ENCODE measurements at regions not wholly inside any gene's neighbourhood (a gene's known extent, or its start where the extent isn't known, plus 50 kb on each side); places are given as distances from the start of the nearest gene placed in this dataset.

- no peak for TF ChIP-seq ZNF350 (tag by site-specific recombination; IDR thresholded peaks at IDR 0.05)
- TF ChIP-seq, protein P1, sequence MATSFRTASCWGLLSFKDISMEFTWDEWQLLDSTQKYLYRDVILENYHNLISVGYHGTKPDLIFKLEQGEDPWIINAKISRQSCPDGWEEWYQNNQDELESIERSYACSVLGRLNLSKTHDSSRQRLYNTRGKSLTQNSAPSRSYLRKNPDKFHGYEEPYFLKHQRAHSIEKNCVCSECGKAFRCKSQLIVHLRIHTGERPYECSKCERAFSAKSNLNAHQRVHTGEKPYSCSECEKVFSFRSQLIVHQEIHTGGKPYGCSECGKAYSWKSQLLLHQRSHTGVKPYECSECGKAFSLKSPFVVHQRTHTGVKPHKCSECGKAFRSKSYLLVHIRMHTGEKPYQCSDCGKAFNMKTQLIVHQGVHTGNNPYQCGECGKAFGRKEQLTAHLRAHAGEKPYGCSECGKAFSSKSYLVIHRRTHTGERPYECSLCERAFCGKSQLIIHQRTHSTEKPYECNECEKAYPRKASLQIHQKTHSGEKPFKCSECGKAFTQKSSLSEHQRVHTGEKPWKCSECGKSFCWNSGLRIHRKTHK (tag by site-specific recombination; IDR thresholded peaks at IDR 0.05) = no peak
- TF ChIP-seq ZSCAN16 (tag by site-specific recombination; IDR thresholded peaks at IDR 0.05) = no peak
- TF ChIP-seq ZNF169 (tag by site-specific recombination; IDR thresholded peaks at IDR 0.05) = no peak
- TF ChIP-seq PRDM2 (tag by site-specific recombination; IDR thresholded peaks at IDR 0.05; ENCODE audit: borderline replicate concordance) = no peak
- TF ChIP-seq ZNF510 (tag by site-specific recombination; IDR thresholded peaks at IDR 0.05; ENCODE audit: insufficient replicate concordance) = no peak
- TF ChIP-seq ZNF335 (tag by site-specific recombination; conservative IDR thresholded peaks at IDR 0.05) = peak; percentile 18; the same call in 1 of the 2 replicates
- TF ChIP-seq ZNF354C (tag by site-specific recombination; IDR thresholded peaks at IDR 0.05; ENCODE audit: borderline replicate concordance, low read depth) = no peak
- TF ChIP-seq, protein P2, sequence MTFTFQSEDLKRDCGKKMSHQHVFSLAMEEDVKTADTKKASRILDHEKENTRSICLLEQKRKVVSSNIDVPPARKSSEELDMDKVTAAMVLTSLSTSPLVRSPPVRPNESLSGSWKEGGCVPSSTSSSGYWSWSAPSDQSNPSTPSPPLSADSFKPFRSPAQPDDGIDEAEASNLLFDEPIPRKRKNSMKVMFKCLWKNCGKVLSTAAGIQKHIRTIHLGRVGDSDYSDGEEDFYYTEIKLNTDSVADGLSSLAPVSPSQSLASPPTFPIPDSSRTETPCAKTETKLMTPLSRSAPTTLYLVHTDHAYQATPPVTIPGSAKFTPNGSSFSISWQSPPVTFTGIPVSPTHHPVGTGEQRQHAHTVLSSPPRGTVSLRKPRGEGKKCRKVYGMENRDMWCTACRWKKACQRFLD (tag by site-specific recombination; IDR thresholded peaks at IDR 0.05) = no peak
- TF ChIP-seq ZBTB8A (tag by site-specific recombination; IDR thresholded peaks at IDR 0.05) = no peak
- TF ChIP-seq ZNF10 (tag by site-specific recombination; IDR thresholded peaks at IDR 0.05) = no peak
- TF ChIP-seq ZNF19 (tag by site-specific recombination; IDR thresholded peaks at IDR 0.05; ENCODE audit: low read depth) = no peak
- TF ChIP-seq KLF10 (tag by site-specific recombination; IDR thresholded peaks at IDR 0.05) = no peak
- TF ChIP-seq, protein P3, sequence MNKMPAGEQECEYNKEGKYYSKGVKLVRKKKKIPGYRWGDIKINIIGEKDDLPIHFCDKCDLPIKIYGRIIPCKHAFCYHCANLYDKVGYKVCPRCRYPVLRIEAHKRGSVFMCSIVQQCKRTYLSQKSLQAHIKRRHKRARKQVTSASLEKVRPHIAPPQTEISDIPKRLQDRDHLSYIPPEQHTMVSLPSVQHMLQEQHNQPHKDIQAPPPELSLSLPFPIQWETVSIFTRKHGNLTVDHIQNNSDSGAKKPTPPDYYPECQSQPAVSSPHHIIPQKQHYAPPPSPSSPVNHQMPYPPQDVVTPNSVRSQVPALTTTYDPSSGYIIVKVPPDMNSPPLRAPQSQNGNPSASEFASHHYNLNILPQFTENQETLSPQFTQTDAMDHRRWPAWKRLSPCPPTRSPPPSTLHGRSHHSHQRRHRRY (tag by site-specific recombination; IDR thresholded peaks at IDR 0.05) = no peak
- no peak for TF ChIP-seq ZNF707 (tag by site-specific recombination; IDR thresholded peaks at IDR 0.05)
- TF ChIP-seq MZF1 (tag by site-specific recombination; IDR thresholded peaks at IDR 0.05; ENCODE audit: borderline replicate concordance) = no peak
- no peak for TF ChIP-seq ZNF37A (tag by site-specific recombination; IDR thresholded peaks at IDR 0.05)
- no peak for TF ChIP-seq ZNF223 (tag by site-specific recombination; IDR thresholded peaks at IDR 0.05)
- no peak for TF ChIP-seq ZNF404 (tag by site-specific recombination; IDR thresholded peaks at IDR 0.05)
- TF ChIP-seq ZNF292 (tag by site-specific recombination; IDR thresholded peaks at IDR 0.05; ENCODE audit: borderline replicate concordance, low read depth) = no peak
These were observed 260.5 kb upstream of the ZPLD1 start (continued) for GRCh38 chr3:102174312-102174712.

All from HEK293 (cell line).